KMS-11 (cell line): ENCODE measurements at regions not wholly inside any gene's neighbourhood (a gene's known extent, or its start where the extent isn't known, plus 50 kb on each side); places are given as distances from the start of the nearest gene placed in this dataset.
A peak's percentile ranks its signal among the peaks of the same experiment; 100 is the strongest.
"Not testable (repeated sequence)": the region's sequence is repeated elsewhere in the genome, so short reads cannot be mapped to it uniquely, and the experiment has no call there.

Experiments
- H2AFZ ChIP-seq: fragments of 200-600 bp; sonication (generic); 2 replicates; pipeline ENCODE4 v1.6.1; 2016; ENCODE audit warnings: antibody characterized with exemption, mixed run types, low read depth
- H3K27ac ChIP-seq: fragments of 200-600 bp; sonication (generic); 2 replicates; pipeline ENCODE4 v1.6.1; 2016; ENCODE audit warnings: mild to moderate bottlenecking, mixed run types
- H3K27me3 ChIP-seq: fragments of 200-600 bp; sonication (generic); 2 replicates; pipeline ENCODE4 v1.6.1; 2017; ENCODE audit warnings: mild to moderate bottlenecking, low read depth, mixed run types, moderate library complexity; ENCODE audit not compliant: insufficient read depth
- H3K36me3 ChIP-seq: fragments of 200-600 bp; sonication (generic); 2 replicates; pipeline ENCODE4 v1.6.1; 2017; ENCODE audit warnings: mild to moderate bottlenecking, mixed run types; ENCODE audit not compliant: insufficient read depth
- H3K4me1 ChIP-seq: fragments of 200-600 bp; sonication (generic); 2 replicates; pipeline ENCODE4 v1.6.1; 2016; ENCODE audit warnings: mild to moderate bottlenecking, low read depth, mixed run types; ENCODE audit not compliant: poor library complexity, severe bottlenecking
- H3K4me2 ChIP-seq: fragments of 200-600 bp; sonication (generic); 2 replicates; pipeline ENCODE4 v1.7.0; 2016; ENCODE audit warnings: mild to moderate bottlenecking, mixed run types
- H3K4me3 ChIP-seq: fragments of 200-600 bp; sonication (generic); IDR thresholded peaks from 2 replicates; pipeline ENCODE4 v1.6.1; 2017; ENCODE audit warnings: low read depth, low read length, mixed read lengths; ENCODE audit not compliant: insufficient read depth
- H3K79me2 ChIP-seq: fragments of 200-600 bp; sonication (generic); 2 replicates; pipeline ENCODE4 v1.6.1; 2016; ENCODE audit warnings: low read depth, mixed run types; ENCODE audit not compliant: insufficient read depth
- H3K9ac ChIP-seq: fragments of 200-600 bp; sonication (generic); 2 replicates; pipeline ENCODE4 v1.6.1; 2016; ENCODE audit warnings: mild to moderate bottlenecking, mixed run types
- H4K20me1 ChIP-seq: fragments of 200-600 bp; sonication (generic); 2 replicates; pipeline ENCODE4 v1.6.1; 2016; ENCODE audit warnings: mild to moderate bottlenecking, mixed run types; ENCODE audit not compliant: insufficient read depth
- CTCF ChIP-seq: fragments of 200-600 bp; sonication (generic); conservative IDR thresholded peaks from 2 replicates; pipeline ENCODE4 v1.6.1; 2017; ENCODE audit warnings: low read depth, mild to moderate bottlenecking, antibody characterized with exemption, low read length, moderate library complexity, mixed read lengths

- H4K20me1 ChIP-seq, H3K4me2 ChIP-seq, H3K27me3 ChIP-seq, H2AFZ ChIP-seq, H3K9ac ChIP-seq, H3K4me1 ChIP-seq, H3K4me3 ChIP-seq, H3K36me3 ChIP-seq, H3K79me2 ChIP-seq, H3K27ac ChIP-seq: not testable (repeated sequence)
Measured at GRCh38 chr1:115534-115933, 335.9 kb downstream of the OR4F29 start.

GRCh38 chr1:104776-105175 lies 346.7 kb downstream of the OR4F29 start:
- H3K9ac ChIP-seq, H3K79me2 ChIP-seq, H4K20me1 ChIP-seq, H3K4me3 ChIP-seq, H3K27me3 ChIP-seq, H3K4me1 ChIP-seq, H2AFZ ChIP-seq, H3K36me3 ChIP-seq, H3K4me2 ChIP-seq, H3K27ac ChIP-seq: not testable (repeated sequence)

DNA sequence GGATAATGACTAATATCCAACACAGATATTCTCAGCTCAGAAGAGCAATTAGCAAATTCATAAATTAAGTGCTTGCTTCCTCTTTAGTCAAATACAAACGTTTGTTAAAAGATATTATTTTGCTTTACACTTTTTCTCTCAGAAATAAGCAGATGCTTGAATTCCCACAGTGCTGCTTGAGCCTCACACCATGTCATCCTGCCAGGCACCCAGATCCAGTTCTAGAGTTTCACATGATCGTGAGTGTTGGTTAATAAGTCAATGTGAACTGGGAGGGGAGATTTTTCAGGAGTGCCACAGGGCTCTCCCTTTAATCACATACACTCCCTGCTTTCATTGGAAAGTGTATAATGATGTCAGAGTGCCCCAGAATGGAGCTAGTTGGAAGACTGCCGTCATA lies 352.0 kb downstream of the OR4F29 start:
- not testable (repeated sequence) for H3K4me2 ChIP-seq, H3K79me2 ChIP-seq, H3K27ac ChIP-seq, H3K36me3 ChIP-seq, H3K4me3 ChIP-seq, H3K9ac ChIP-seq, H3K4me1 ChIP-seq, H2AFZ ChIP-seq, H4K20me1 ChIP-seq, H3K27me3 ChIP-seq

DNA sequence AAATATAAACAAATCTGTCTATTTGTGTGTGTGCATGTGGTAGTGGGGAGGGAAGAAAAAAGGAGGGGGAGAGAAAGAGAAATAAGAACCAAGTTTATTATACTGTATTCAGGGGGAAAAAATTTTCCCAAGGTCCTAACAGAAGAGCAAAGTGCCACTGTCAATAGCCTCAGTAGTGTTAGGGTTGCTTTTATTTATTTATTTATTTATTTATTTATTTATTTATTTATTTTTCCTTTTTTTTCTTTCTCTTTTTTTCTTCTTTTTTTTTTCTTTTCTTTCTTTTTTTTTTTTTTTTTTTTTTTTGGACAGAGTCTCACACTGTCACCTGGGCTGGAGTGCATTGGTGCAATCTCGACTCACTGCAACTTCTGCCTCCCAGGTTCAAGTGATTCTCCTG lies 352.7 kb downstream of the OR4F29 start:
- not testable (repeated sequence) for H3K79me2 ChIP-seq, H3K4me1 ChIP-seq, H3K4me2 ChIP-seq, H3K27me3 ChIP-seq, H3K27ac ChIP-seq, H2AFZ ChIP-seq, H3K4me3 ChIP-seq, H3K9ac ChIP-seq, H3K36me3 ChIP-seq, H4K20me1 ChIP-seq

- H3K4me1 ChIP-seq, H4K20me1 ChIP-seq, H3K4me3 ChIP-seq, H3K27me3 ChIP-seq, H3K4me2 ChIP-seq, H2AFZ ChIP-seq, H3K79me2 ChIP-seq, H3K27ac ChIP-seq, H3K36me3 ChIP-seq, H3K9ac ChIP-seq: not testable (repeated sequence)
- TF ChIP-seq CTCF, result 0 out of 2 replicates have a peak, but pooled peaks have one; percentile 16
Measured at GRCh38 chr1:91279-91678, 360.2 kb downstream of the OR4F29 start.

GRCh38 chr1:88110-88509 lies 363.4 kb downstream of the OR4F29 start:
- not testable (repeated sequence) for H3K4me2 ChIP-seq, H3K79me2 ChIP-seq, H3K4me3 ChIP-seq, H3K4me1 ChIP-seq, H2AFZ ChIP-seq, H3K27me3 ChIP-seq, H3K9ac ChIP-seq, H4K20me1 ChIP-seq, H3K27ac ChIP-seq, H3K36me3 ChIP-seq

DNA sequence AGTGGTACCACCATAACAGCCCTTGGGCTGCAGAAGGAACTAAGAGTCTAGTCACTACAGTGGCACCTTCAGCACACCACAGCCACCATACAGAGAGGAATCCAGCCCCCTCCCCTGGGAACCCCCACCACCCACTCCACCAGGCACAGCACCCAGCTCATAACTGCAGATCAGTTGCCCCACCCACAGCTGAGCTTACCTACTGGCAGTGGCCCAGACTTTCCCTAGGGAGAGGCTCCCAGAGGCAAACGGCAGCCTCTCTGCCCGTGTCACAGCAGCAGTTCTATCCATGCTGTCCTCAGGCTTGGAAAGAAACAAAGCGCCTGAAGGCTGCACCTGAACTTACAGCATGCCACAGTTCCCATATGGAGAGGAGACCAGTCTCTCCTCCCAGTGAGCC lies 372.3 kb downstream of the OR4F29 start:
- H3K79me2 ChIP-seq, H2AFZ ChIP-seq, H4K20me1 ChIP-seq, H3K27me3 ChIP-seq, H3K27ac ChIP-seq, H3K36me3 ChIP-seq, H3K4me3 ChIP-seq, H3K4me2 ChIP-seq, H3K4me1 ChIP-seq, H3K9ac ChIP-seq: not testable (repeated sequence)

DNA sequence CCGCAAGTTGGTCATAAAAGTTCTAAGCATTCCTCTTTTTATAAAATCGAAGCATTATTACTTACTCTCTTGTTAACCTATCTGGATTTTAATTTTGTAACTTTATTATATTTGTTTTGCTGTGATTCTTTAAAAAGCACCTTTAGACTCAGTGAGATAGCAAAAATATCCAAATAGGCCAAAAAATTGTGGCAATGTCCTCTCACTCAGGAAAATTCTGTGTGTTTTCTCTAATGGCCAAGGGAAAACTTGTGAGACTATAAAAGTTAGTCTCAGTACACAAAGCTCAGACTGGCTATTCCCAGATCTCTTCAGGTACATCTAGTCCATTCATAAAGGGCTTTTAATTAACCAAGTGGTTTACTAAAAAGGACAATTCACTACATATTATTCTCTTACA lies 386.4 kb downstream of the OR4F29 start, which contains the start of gene OR4F5:
TSS of gene OR4F5 (plus strand) at position 301 of the 400 bp plus-strand sequence.
- not testable (repeated sequence) for H3K79me2 ChIP-seq, H3K9ac ChIP-seq, H3K4me3 ChIP-seq, H3K27me3 ChIP-seq, H3K4me2 ChIP-seq, H4K20me1 ChIP-seq, H3K27ac ChIP-seq, H3K36me3 ChIP-seq, H2AFZ ChIP-seq, H3K4me1 ChIP-seq

- H3K79me2 ChIP-seq, H3K36me3 ChIP-seq, H4K20me1 ChIP-seq, H3K27me3 ChIP-seq, H3K4me2 ChIP-seq, H3K9ac ChIP-seq, H3K27ac ChIP-seq, H2AFZ ChIP-seq, H3K4me3 ChIP-seq, H3K4me1 ChIP-seq: not testable (repeated sequence)
Measured at GRCh38 chr1:56014-56531, 395.4 kb downstream of the OR4F29 start.

DNA sequence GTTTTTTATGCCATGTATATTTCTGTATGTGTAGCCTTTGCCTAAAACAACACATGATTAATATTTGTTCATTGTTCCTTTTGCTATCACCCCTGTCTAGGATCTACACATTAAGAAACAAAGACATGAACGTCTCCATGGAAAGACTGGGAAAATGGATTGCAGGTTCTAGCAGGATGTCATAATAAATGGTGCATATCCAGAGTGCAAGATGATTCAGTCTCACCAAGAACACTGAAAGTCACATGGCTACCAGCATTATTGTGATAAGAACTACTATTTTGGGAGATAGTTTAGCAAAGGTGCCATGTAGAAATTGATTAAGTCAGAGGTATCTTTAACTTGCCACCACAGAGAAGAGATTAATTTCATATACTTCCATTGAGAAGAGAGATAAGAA lies 398.3 kb downstream of the OR4F29 start:
- not testable (repeated sequence) for H3K4me1 ChIP-seq, H3K9ac ChIP-seq, H3K27me3 ChIP-seq, H4K20me1 ChIP-seq, H3K27ac ChIP-seq, H3K36me3 ChIP-seq, H3K4me2 ChIP-seq, H2AFZ ChIP-seq, H3K79me2 ChIP-seq, H3K4me3 ChIP-seq
